DMS153 (cell line): ENCODE measurements at regions not wholly inside any gene's neighbourhood (a gene's known extent, or its start where the extent isn't known, plus 50 kb on each side); places are given as distances from the start of the nearest gene placed in this dataset.

Experiments
- DNase-seq: peaks from one replicate; lab custom pipeline; 2025; lab: John Stamatoyannopoulos, UW

GRCh38 chr10:125398270-125398669, 237.9 kb upstream of the CTBP2 start:
- DNase-seq, result no peak

- DNase-seq, result no peak
Observed at GRCh38 chr10:125397608-125398007, 237.2 kb upstream of the CTBP2 start.

GRCh38 chr10:125396676-125397075, 236.3 kb upstream of the CTBP2 start:
- no peak for DNase-seq

GRCh38 chr10:125392609-125393008, 232.2 kb upstream of the CTBP2 start:
- no peak for DNase-seq

- DNase-seq, result no peak
Observed at GRCh38 chr10:125392154-125392553, 231.8 kb upstream of the CTBP2 start.

GRCh38 chr10:125389648-125390047, 229.3 kb upstream of the CTBP2 start:
- DNase-seq, result no peak

- DNase-seq, result no peak
Observed at GRCh38 chr10:125379592-125379991, 219.2 kb upstream of the CTBP2 start.

- DNase-seq, result no peak
Observed at GRCh38 chr10:125377368-125377767, 217.0 kb upstream of the CTBP2 start.

GRCh38 chr10:125375210-125375609, 214.8 kb upstream of the CTBP2 start:
- DNase-seq, result no peak

GRCh38 chr10:125373546-125373945, 213.2 kb upstream of the CTBP2 start:
- DNase-seq, result no peak

- no peak for DNase-seq
Observed at GRCh38 chr10:125370578-125370977, 210.2 kb upstream of the CTBP2 start.

- DNase-seq, result no peak
Observed at GRCh38 chr10:125369382-125370326, 209.3 kb upstream of the CTBP2 start.

GRCh38 chr10:125368146-125368545, 207.8 kb upstream of the CTBP2 start:
- no peak for DNase-seq

- DNase-seq, result no peak
Observed at GRCh38 chr10:125363791-125364190, 203.4 kb upstream of the CTBP2 start.

GRCh38 chr10:125362950-125363349, 202.6 kb upstream of the CTBP2 start:
- no peak for DNase-seq

- DNase-seq, result no peak
Observed at GRCh38 chr10:125359401-125359800, 199.0 kb upstream of the CTBP2 start.

GRCh38 chr10:125355657-125356056, 195.3 kb upstream of the CTBP2 start:
- DNase-seq, result no peak

- no peak for DNase-seq
Observed at GRCh38 chr10:125350519-125350918, 190.2 kb upstream of the CTBP2 start.

- DNase-seq, result no peak
Observed at GRCh38 chr10:125348536-125348935, 188.2 kb upstream of the CTBP2 start.

- DNase-seq, result no peak
Observed at GRCh38 chr10:125344573-125345171, 184.3 kb upstream of the CTBP2 start.

- no peak for DNase-seq
Observed at GRCh38 chr10:125343983-125344382, 183.6 kb upstream of the CTBP2 start.

- no peak for DNase-seq
Observed at GRCh38 chr10:125343118-125343925, 183.0 kb upstream of the CTBP2 start.

- no peak for DNase-seq
Observed at GRCh38 chr10:125341611-125342010, 181.2 kb upstream of the CTBP2 start.
